ENCODE measurements at regions not wholly inside any gene's neighbourhood (a gene's known extent, or its start where the extent isn't known, plus 50 kb on each side); places are given as distances from the start of the nearest gene placed in this dataset.

GRCh38 chr6:55696501-55696900, 117.5 kb upstream of the HMGCLL1 start:
- no peak for DNase-seq (ENCODE audit: low read depth)

DNA sequence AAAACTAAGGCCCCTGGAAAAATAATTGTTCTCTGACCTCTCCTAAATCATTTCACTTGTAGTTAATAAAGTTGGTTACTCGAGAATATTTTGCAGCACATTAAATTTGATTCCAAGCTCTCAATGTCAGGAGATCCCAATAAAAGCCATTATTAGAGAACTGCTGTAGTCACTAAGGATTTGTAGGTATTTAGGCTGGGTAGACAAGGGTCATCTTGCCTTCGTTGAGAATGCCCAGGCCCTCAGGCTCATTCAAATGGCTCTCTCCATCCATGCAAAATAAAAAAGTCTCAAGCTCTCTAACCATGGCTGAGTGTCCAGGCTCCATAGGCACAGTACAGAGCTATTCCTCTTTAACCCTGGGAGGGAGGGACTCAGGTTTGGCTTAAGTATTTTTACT, 117.0 kb upstream of the HMGCLL1 start:
- Histone ChIP-seq H3K36me3 (ENCODE audit: insufficient read depth, low read length) (no peaks in the 10 kb centered on the region), H3K4me2 (ENCODE audit: low read length) (no peak overlapping the region), H4K20me1 (ENCODE audit: insufficient read depth, low read length) (no peaks in the 10 kb centered on the region), H3K9me3 (ENCODE audit: insufficient read depth, low read depth, low read length) (no peaks in the 10 kb centered on the region), H3K27ac (ENCODE audit: low read depth, low read length) (no peak overlapping the region), H2AFZ (ENCODE audit: low read depth, low read length) (no peak overlapping the region), H3K4me1 (ENCODE audit: insufficient read depth, low read length) (no peaks in the 10 kb centered on the region), H3K27me3 (ENCODE audit: insufficient read depth, low read length) (no peaks in the 10 kb centered on the region), H3K9ac (ENCODE audit: low read length) (no peak overlapping the region), H3K79me2 (ENCODE audit: insufficient read depth, low read length) (no peaks in the 10 kb centered on the region), H3K4me3 (ENCODE audit: insufficient read depth, low read depth, low read length) (no peak overlapping the region)
- TF ChIP-seq EZH2 (IDR thresholded peaks at IDR 0.05; ENCODE audit: insufficient read depth, low read length): no peak
- TF ChIP-seq CTCF (IDR thresholded peaks at IDR 0.05; ENCODE audit: insufficient read depth, low read depth, low read length): no peak
- peaks cover 9% of the 10 kb centered on the region for H3K4me1 Mint-ChIP-seq (ENCODE audit: low read depth, unreplicated experiment)
- H3K4me3 Mint-ChIP-seq (ENCODE audit: unreplicated experiment): no peak overlapping the region
- no peaks in the 10 kb centered on the region for H3K27me3 Mint-ChIP-seq (ENCODE audit: low read depth, unreplicated experiment)
- no peaks in the 10 kb centered on the region for H3K36me3 Mint-ChIP-seq (ENCODE audit: low read depth, unreplicated experiment)
- FAIRE-seq: no peak
- no peaks in the 10 kb centered on the region for H3K9me3 Mint-ChIP-seq (ENCODE audit: unreplicated experiment)
- H3K27ac Mint-ChIP-seq (ENCODE audit: unreplicated experiment): no peak overlapping the region
- no peak for DNase-seq (ENCODE audit: low read depth)

More at GRCh38 chr6:55696501-55696900, 117.5 kb upstream of the HMGCLL1 start:
- no peak for FAIRE-seq
- no peak overlapping the region for H3K27ac ChIP-seq (ENCODE audit: low read depth, low read length)
- H3K79me2 ChIP-seq (ENCODE audit: insufficient read depth, low read length): no peaks in the 10 kb centered on the region
- no peaks in the 10 kb centered on the region for H3K36me3 ChIP-seq (ENCODE audit: insufficient read depth, low read length)
- H3K9ac ChIP-seq (ENCODE audit: low read length): no peak overlapping the region
- H3K4me1 ChIP-seq (ENCODE audit: insufficient read depth, low read length): no peaks in the 10 kb centered on the region
- peaks cover 9% of the 10 kb centered on the region for H3K4me1 Mint-ChIP-seq (ENCODE audit: low read depth, unreplicated experiment)
- no peak overlapping the region for H3K4me3 Mint-ChIP-seq (ENCODE audit: unreplicated experiment)
- no peaks in the 10 kb centered on the region for H3K27me3 ChIP-seq (ENCODE audit: insufficient read depth, low read length)
- H3K27ac Mint-ChIP-seq (ENCODE audit: unreplicated experiment): no peak overlapping the region
- no peaks in the 10 kb centered on the region for H3K9me3 ChIP-seq (ENCODE audit: insufficient read depth, low read depth, low read length)
- no peak overlapping the region for H3K4me2 ChIP-seq (ENCODE audit: low read length)
- no peak overlapping the region for H2AFZ ChIP-seq (ENCODE audit: low read depth, low read length)
- H3K36me3 Mint-ChIP-seq (ENCODE audit: low read depth, unreplicated experiment): no peaks in the 10 kb centered on the region
- no peaks in the 10 kb centered on the region for H3K27me3 Mint-ChIP-seq (ENCODE audit: low read depth, unreplicated experiment)
- TF ChIP-seq EZH2 (IDR thresholded peaks at IDR 0.05; ENCODE audit: insufficient read depth, low read length) (no peak), CTCF (IDR thresholded peaks at IDR 0.05; ENCODE audit: insufficient read depth, low read depth, low read length) (no peak)
- H3K4me3 ChIP-seq (ENCODE audit: insufficient read depth, low read depth, low read length): no peak overlapping the region
- H4K20me1 ChIP-seq (ENCODE audit: insufficient read depth, low read length): no peaks in the 10 kb centered on the region
- H3K9me3 Mint-ChIP-seq (ENCODE audit: unreplicated experiment): no peaks in the 10 kb centered on the region

DNA sequence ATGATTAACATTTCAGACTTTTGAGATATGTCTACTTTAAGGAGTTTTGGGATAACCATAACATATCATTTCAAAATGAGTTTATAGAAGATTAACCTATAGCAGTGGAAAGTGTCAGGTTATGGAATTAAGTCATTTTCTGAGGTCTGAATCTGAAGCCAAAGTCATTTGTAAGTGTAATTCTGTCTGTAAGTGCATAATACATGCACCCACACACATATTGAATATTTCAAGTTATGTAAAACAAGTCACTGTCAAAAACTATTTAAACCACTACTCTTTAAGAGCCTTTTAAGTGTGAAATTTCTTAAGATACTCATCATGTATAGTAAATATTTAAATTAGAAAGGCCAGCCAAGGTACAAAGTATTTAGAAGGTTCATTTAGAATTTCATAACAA, 115.8 kb upstream of the HMGCLL1 start:
- no peak overlapping the region for H3K27ac ChIP-seq (ENCODE audit: low read depth, low read length)
- DNase-seq (ENCODE audit: low read depth): no peak
- H3K27me3 ChIP-seq (ENCODE audit: insufficient read depth, low read length): no peaks in the 10 kb centered on the region
- H3K9ac ChIP-seq (ENCODE audit: low read length): no peak overlapping the region
- H3K9me3 Mint-ChIP-seq (ENCODE audit: unreplicated experiment): no peaks in the 10 kb centered on the region
- H3K27me3 Mint-ChIP-seq (ENCODE audit: low read depth, unreplicated experiment): no peaks in the 10 kb centered on the region
- no peaks in the 10 kb centered on the region for H3K36me3 Mint-ChIP-seq (ENCODE audit: low read depth, unreplicated experiment)
- no peak overlapping the region for H3K4me2 ChIP-seq (ENCODE audit: low read length)
- FAIRE-seq: no peak
- H4K20me1 ChIP-seq (ENCODE audit: insufficient read depth, low read length): no peaks in the 10 kb centered on the region
- H3K4me3 Mint-ChIP-seq (ENCODE audit: unreplicated experiment): no peak overlapping the region
- TF ChIP-seq CTCF (IDR thresholded peaks at IDR 0.05; ENCODE audit: insufficient read depth, low read depth, low read length) (no peak), EZH2 (IDR thresholded peaks at IDR 0.05; ENCODE audit: insufficient read depth, low read length) (no peak)
- no peaks in the 10 kb centered on the region for H3K79me2 ChIP-seq (ENCODE audit: insufficient read depth, low read length)
- H3K9me3 ChIP-seq (ENCODE audit: insufficient read depth, low read depth, low read length): no peaks in the 10 kb centered on the region
- H3K4me1 ChIP-seq (ENCODE audit: insufficient read depth, low read length): no peaks in the 10 kb centered on the region
- peaks cover 9% of the 10 kb centered on the region for H3K4me1 Mint-ChIP-seq (ENCODE audit: low read depth, unreplicated experiment)
- H2AFZ ChIP-seq (ENCODE audit: low read depth, low read length): no peak overlapping the region
- H3K36me3 ChIP-seq (ENCODE audit: insufficient read depth, low read length): no peaks in the 10 kb centered on the region
- no peak overlapping the region for H3K4me3 ChIP-seq (ENCODE audit: insufficient read depth, low read depth, low read length)
- no peak overlapping the region for H3K27ac Mint-ChIP-seq (ENCODE audit: unreplicated experiment)
